Body of pancreas (tissue), 4 donors: ENCODE measurements at regions not wholly inside any gene's neighbourhood (a gene's known extent, or its start where the extent isn't known, plus 50 kb on each side); places are given as distances from the start of the nearest gene placed in this dataset.

ENCODE experiments used
- ATAC-seq: fragments of 150-250 bp; one replicate; pipeline ENCODE4 v1.9.1; 2016
- DNase-seq, 4 donors: peaks; one replicate each; pipeline ENCODE4 v3.0.0-alpha.2; 2019
- H3K27ac ChIP-seq, 4 donors: fragments of 200-600 bp; sonication (generic); 1 replicate in 3 of 4; 2 replicates in 1 of 4; pipeline versions ENCODE4 v1.5.1 to v1.6.1; 2016 to 2019; ENCODE audit warnings: mild to moderate bottlenecking in 1 of 4, mixed read lengths in 1 of 4, moderate library complexity in 1 of 4
- H3K27me3 ChIP-seq, 2 donors: fragments of 200-600 bp; sonication (generic); one replicate each; pipeline ENCODE4 v1.6.0; 2016; ENCODE audit warnings: mild to moderate bottlenecking in 1 of 2
- H3K36me3 ChIP-seq, 2 donors: fragments of 200-600 bp; sonication (generic); replicated peaks in 1 of 2; 2 replicates each; pipeline ENCODE4 v1.5.1; 2016; ENCODE audit warnings: low read depth in 2 of 2; ENCODE audit not compliant: insufficient read depth in 1 of 2
- H3K4me1 ChIP-seq: fragments of 200-600 bp; sonication (generic); one replicate; pipeline ENCODE4 v1.6.0; 2016
- H3K4me3 ChIP-seq, 2 donors: fragments of 200-600 bp; sonication (generic); 1 replicate in 1 of 2; 2 replicates in 1 of 2; pipeline ENCODE4 v1.5.1; 2016 to 2019
- H3K9me3 ChIP-seq, 3 donors: fragments of 200-600 bp; sonication (generic); 1 replicate in 2 of 3; 2 replicates in 1 of 3; pipeline ENCODE4 v1.5.1; 2016
- CTCF ChIP-seq, 7 experiments: fragments of 450-650 bp in 4 of 7; fragments of 200-600 bp in 3 of 7; sonication (generic) in 3 of 7; IDR thresholded peaks; one replicate each; pipeline ENCODE4 v1.5.1; 2016 to 2019; ENCODE audit warnings: antibody characterized with exemption in 7 of 7
- POLR2A ChIP-seq, 3 donors: fragments of 450-650 bp; IDR thresholded peaks; one replicate each; pipeline ENCODE4 v1.6.1; 2016; ENCODE audit warnings: antibody characterized with exemption in 3 of 3, mild to moderate bottlenecking in 2 of 3
- WGBS, 2 donors: methylation state at CpG; one replicate each; pipeline ENCODE4 v1.1.5; 2017; 5-methylcytosine and 5-hydroxymethylcytosine counted together
- intact Hi-C: fragments of 100-400 bp; cut with DNase I; formaldehyde crosslinking; loops from one replicate; pipeline ENCODE4 v1.15.1; 2023

- no peaks in the 10 kb centered on the region for H3K9me3 ChIP-seq
- H3K4me3 ChIP-seq, result no peak overlapping the region
- H3K36me3 ChIP-seq, result no peaks in the 10 kb centered on the region
- WGBS, 2 donors, result 69 to 75% methylated on average over 2 of the region's 2 CpGs
- DNase-seq, result no peak
- no peak for TF ChIP-seq POLR2A (IDR thresholded peaks at IDR 0.05)
- no peak for TF ChIP-seq CTCF (IDR thresholded peaks at IDR 0.05)
- H3K27ac ChIP-seq, result no peak overlapping the region
- intact Hi-C loops, result no loop called here
- no peaks in the 10 kb centered on the region for H3K27me3 ChIP-seq
- no peak for ATAC-seq
- peaks cover 21% of the 10 kb centered on the region for H3K4me1 ChIP-seq
These were observed 57.6 kb downstream of the FOXD1 start for GRCh38 chr5:73390972-73391371.

- no peak for ATAC-seq
- Histone ChIP-seq H3K27ac (no peak overlapping the region), H3K27me3 (no peaks in the 10 kb centered on the region), H3K9me3 (no peaks in the 10 kb centered on the region), H3K4me3 (no peak overlapping the region), H3K4me1 (peaks cover 12% of the 10 kb centered on the region), H3K36me3 (no peaks in the 10 kb centered on the region)
- TF ChIP-seq POLR2A (IDR thresholded peaks at IDR 0.05) (no peak), CTCF (IDR thresholded peaks at IDR 0.05) (no peak)
- 86 to 89% methylated on average over 2 of the region's 2 CpGs for WGBS, 2 donors
- intact Hi-C loops, result no loop called here
- no peak for DNase-seq
These were observed 59.8 kb downstream of the FOXD1 start for GRCh38 chr5:73388740-73389139.

GRCh38 chr5:73388306-73388684 lies 60.3 kb downstream of the FOXD1 start:
- Histone ChIP-seq H3K27ac (no peak overlapping the region), H3K36me3 (no peaks in the 10 kb centered on the region), H3K9me3 (no peaks in the 10 kb centered on the region), H3K4me1 (peaks cover 8% of the 10 kb centered on the region), H3K4me3 (no peak overlapping the region), H3K27me3 (no peaks in the 10 kb centered on the region)
- intact Hi-C loops, result no loop called here
- DNase-seq (no peak), ATAC-seq (no peak)
- TF ChIP-seq POLR2A (IDR thresholded peaks at IDR 0.05), result no peak
- TF ChIP-seq CTCF (IDR thresholded peaks at IDR 0.05), result no peak
- WGBS, 2 donors, result 82 to 89% methylated on average over 4 of the region's 4 CpGs

GRCh38 chr5:73387601-73388305 lies 60.8 kb downstream of the FOXD1 start:
- intact Hi-C loops, result no loop called here
- H3K9me3 ChIP-seq, result no peaks in the 10 kb centered on the region
- 46 to 54% methylated on average over 7 of the region's 7 CpGs for WGBS, 2 donors
- ATAC-seq (no peak), DNase-seq (peak in 1 of 4 donors; percentile 8)
- peaks cover 4% of the 10 kb centered on the region for H3K4me1 ChIP-seq
- H3K36me3 ChIP-seq, result no peaks in the 10 kb centered on the region
- no peak for TF ChIP-seq POLR2A (IDR thresholded peaks at IDR 0.05)
- H3K27me3 ChIP-seq, result no peaks in the 10 kb centered on the region
- no peak overlapping the region for H3K4me3 ChIP-seq
- H3K27ac ChIP-seq, result no peak overlapping the region

GRCh38 chr5:73387149-73387591 lies 61.4 kb downstream of the FOXD1 start:
- DNase-seq, result no peak
- ATAC-seq, result no peak
- no peak overlapping the region for H3K27ac ChIP-seq
- 100% methylated on average over 1 of the region's 1 CpG for WGBS, 2 donors
- H3K36me3 ChIP-seq, result no peaks in the 10 kb centered on the region
- H3K27me3 ChIP-seq, result no peaks in the 10 kb centered on the region
- H3K4me3 ChIP-seq, result no peak overlapping the region
- intact Hi-C loops, result no loop called here
- TF ChIP-seq POLR2A (IDR thresholded peaks at IDR 0.05) (no peak), CTCF (IDR thresholded peaks at IDR 0.05) (no peak)
- no peaks in the 10 kb centered on the region for H3K9me3 ChIP-seq
- H3K4me1 ChIP-seq, result peaks cover 2% of the 10 kb centered on the region
